Activated CD4-positive, alpha-beta T cell treated with anti-CD3 and anti-CD28 coated beads, Interleukin-2, amount 10 ng/mL, durations not matched to agents 7 days and 5 days (primary cell): ENCODE measurements at regions not wholly inside any gene's neighbourhood (a gene's known extent, or its start where the extent isn't known, plus 50 kb on each side); places are given as distances from the start of the nearest gene placed in this dataset.
"Not testable (repeated sequence)": the region's sequence is repeated elsewhere in the genome, so short reads cannot be mapped to it uniquely, and the experiment has no call there.

Experiments used
- CTCF ChIA-PET: fragments of 350-600 bp; sonication (Branson Sonifier 250); formaldehyde crosslinking; loops from one replicate; lab custom pipeline; 2021; ENCODE audit warnings: antibody characterized with exemption; lab: Charles Lee
- POLR2A ChIA-PET: fragments of 350-600 bp; sonication (Branson Sonifier 250); formaldehyde crosslinking; loops from one replicate; lab custom pipeline; 2021; ENCODE audit warnings: antibody characterized with exemption; lab: Charles Lee
- DNase-seq: peaks from one replicate; pipeline ENCODE4 v3.0.0-alpha.2; 2020
- H3K27ac Mint-ChIP-seq: one replicate; pipeline ENCODE4 v1.8.0; 2021; ENCODE audit warnings: mild to moderate bottlenecking, moderate library complexity, mixed read lengths
- H3K27me3 Mint-ChIP-seq: one replicate; pipeline ENCODE4 v1.8.0; 2021; ENCODE audit warnings: mixed read lengths
- H3K36me3 Mint-ChIP-seq: one replicate; pipeline ENCODE4 v1.8.0; 2021; ENCODE audit warnings: low read depth, mixed read lengths
- H3K4me1 Mint-ChIP-seq: one replicate; pipeline ENCODE4 v1.8.0; 2021; ENCODE audit warnings: mixed read lengths
- H3K4me3 Mint-ChIP-seq: one replicate; pipeline ENCODE4 v1.8.0; 2021; ENCODE audit warnings: mild to moderate bottlenecking, moderate library complexity, mixed read lengths
- H3K9me3 Mint-ChIP-seq: one replicate; pipeline ENCODE4 v1.8.0; 2021; ENCODE audit warnings: mixed read lengths

DNA sequence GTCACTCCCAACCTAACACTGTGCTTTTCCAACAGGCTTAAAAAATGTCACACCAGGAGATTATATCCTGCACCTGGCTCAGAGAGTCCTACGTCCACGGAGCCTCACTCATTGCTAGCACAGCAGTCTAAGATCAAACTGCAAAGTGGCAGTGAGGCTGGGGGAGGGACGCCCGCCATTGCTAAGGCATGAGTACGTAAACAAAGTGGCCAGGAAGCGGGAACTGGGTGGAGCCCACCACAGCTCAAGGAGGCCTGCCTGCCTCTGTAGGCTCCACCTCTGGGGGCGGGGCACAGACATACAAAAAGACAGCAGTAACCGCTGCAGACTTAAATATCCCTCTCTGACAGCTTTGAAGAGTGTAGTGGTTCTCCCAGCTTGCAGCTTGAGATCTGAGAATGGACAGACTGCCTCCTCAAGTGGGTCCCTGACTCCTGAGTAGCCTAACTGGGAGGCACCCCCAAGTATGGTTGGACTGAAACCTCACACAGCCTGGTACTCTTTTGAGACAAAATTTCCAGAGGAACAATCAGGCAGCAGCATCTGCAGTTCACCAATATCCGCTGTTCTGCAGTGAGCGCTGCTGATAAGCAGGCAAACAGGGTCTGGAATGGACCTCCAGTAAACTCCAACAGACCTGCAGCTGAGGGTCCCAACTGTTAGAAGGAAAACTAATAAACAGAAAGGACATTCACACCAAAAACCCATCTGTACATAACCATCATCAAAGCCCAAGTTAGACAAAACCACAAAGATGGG is 2986.4 kb upstream of the OR11H1 start:
- POLR2A ChIA-PET, H3K36me3 Mint-ChIP-seq, H3K9me3 Mint-ChIP-seq, CTCF ChIA-PET, H3K27ac Mint-ChIP-seq, H3K27me3 Mint-ChIP-seq, H3K4me1 Mint-ChIP-seq, DNase-seq, H3K4me3 Mint-ChIP-seq: not testable (repeated sequence)

DNA sequence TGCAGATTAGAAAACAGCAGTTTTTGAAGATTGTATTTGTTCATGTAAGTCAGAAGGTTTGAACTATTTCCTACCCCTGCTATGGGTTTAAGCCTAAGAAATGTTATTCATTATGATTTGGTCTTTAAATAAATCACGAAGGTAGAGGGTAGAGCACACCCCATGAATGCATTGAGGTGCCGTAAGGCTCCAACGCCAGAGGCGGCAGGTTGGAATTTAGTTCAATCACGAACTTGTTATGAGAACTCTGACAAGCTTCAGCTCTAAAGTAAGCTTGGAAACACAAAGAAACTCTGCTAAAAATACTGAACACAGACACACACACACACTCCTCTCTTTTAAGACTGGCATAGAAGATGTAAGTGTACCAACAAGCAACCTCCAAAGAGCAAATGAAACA is 2974.6 kb upstream of the OR11H1 start:
- H3K9me3 Mint-ChIP-seq, H3K4me3 Mint-ChIP-seq, H3K4me1 Mint-ChIP-seq, CTCF ChIA-PET, H3K27me3 Mint-ChIP-seq, POLR2A ChIA-PET, H3K36me3 Mint-ChIP-seq, DNase-seq, H3K27ac Mint-ChIP-seq: not testable (repeated sequence)

GRCh38 chr22:12554648-12555192 is 2973.3 kb upstream of the OR11H1 start:
- H3K4me3 Mint-ChIP-seq, H3K36me3 Mint-ChIP-seq: not testable (repeated sequence)

GRCh38 chr22:12571500-12571899 is 2956.5 kb upstream of the OR11H1 start:
- H3K27ac Mint-ChIP-seq, H3K27me3 Mint-ChIP-seq, H3K9me3 Mint-ChIP-seq, POLR2A ChIA-PET, DNase-seq, H3K36me3 Mint-ChIP-seq, CTCF ChIA-PET, H3K4me3 Mint-ChIP-seq, H3K4me1 Mint-ChIP-seq: not testable (repeated sequence)

More at GRCh38 chr22:12554648-12555192, 2973.3 kb upstream of the OR11H1 start:
- CTCF ChIA-PET, POLR2A ChIA-PET, H3K27ac Mint-ChIP-seq, H3K4me1 Mint-ChIP-seq, H3K27me3 Mint-ChIP-seq, H3K9me3 Mint-ChIP-seq, DNase-seq: not testable (repeated sequence)

DNA sequence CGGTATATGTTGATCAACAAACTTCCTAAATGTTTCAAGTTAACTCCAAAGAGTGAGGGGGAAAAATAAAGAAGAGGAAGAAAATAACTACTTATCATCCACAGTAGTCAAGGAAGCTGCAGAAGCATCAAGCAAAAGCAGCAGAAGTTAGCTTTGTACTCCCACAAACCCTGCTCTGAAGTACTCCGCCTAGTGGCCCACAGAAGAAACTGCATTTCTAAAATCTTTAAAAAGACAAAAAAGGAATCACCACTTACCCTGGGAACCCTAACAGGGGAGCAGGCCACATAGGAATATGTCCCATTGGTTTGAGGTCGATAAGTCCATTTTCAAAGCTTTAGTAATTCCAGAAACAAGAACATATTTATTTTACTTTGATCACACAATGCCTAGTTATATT is 2948.3 kb upstream of the OR11H1 start:
- POLR2A ChIA-PET, H3K4me1 Mint-ChIP-seq, CTCF ChIA-PET, H3K4me3 Mint-ChIP-seq, H3K36me3 Mint-ChIP-seq, DNase-seq, H3K27me3 Mint-ChIP-seq, H3K9me3 Mint-ChIP-seq, H3K27ac Mint-ChIP-seq: not testable (repeated sequence)

- H3K36me3 Mint-ChIP-seq, H3K27ac Mint-ChIP-seq, POLR2A ChIA-PET, H3K27me3 Mint-ChIP-seq, H3K4me3 Mint-ChIP-seq, H3K4me1 Mint-ChIP-seq, CTCF ChIA-PET, DNase-seq: not testable (repeated sequence)
- peaks cover 11% of the 10 kb centered on the region for H3K9me3 Mint-ChIP-seq
Observed at GRCh38 chr22:12584457-12584856, 2943.5 kb upstream of the OR11H1 start.

DNA sequence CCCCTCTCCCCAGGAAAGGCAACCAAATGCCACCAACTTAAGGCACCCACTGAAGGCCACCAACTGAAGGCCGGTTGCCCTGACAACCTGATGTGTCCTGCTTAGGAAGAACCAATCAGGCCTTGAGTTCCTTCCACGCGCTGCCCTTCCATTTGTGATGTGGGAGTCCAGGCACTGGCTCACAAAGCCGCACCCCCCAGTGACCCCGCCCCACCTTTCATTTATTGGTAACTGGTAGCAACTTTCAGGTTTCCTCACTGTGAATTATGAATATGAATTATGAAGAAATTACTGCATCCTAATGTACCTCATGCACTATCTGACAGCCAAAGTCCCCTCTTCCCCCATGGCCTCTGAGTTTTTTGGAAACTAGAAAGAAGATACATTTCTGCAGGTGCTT is 2943.1 kb upstream of the OR11H1 start:
- H3K4me3 Mint-ChIP-seq, H3K4me1 Mint-ChIP-seq, H3K27me3 Mint-ChIP-seq, H3K27ac Mint-ChIP-seq, DNase-seq, CTCF ChIA-PET, H3K36me3 Mint-ChIP-seq, POLR2A ChIA-PET: not testable (repeated sequence)
- H3K9me3 Mint-ChIP-seq: peaks cover 11% of the 10 kb centered on the region

GRCh38 chr22:12595724-12596123 is 2932.3 kb upstream of the OR11H1 start:
- DNase-seq, H3K36me3 Mint-ChIP-seq, H3K27me3 Mint-ChIP-seq, H3K4me1 Mint-ChIP-seq, H3K27ac Mint-ChIP-seq, H3K4me3 Mint-ChIP-seq, POLR2A ChIA-PET, CTCF ChIA-PET: not testable (repeated sequence)
- peaks cover 43% of the 10 kb centered on the region for H3K9me3 Mint-ChIP-seq

- H3K27me3 Mint-ChIP-seq, H3K27ac Mint-ChIP-seq, H3K4me3 Mint-ChIP-seq, POLR2A ChIA-PET, H3K36me3 Mint-ChIP-seq, H3K4me1 Mint-ChIP-seq, CTCF ChIA-PET, DNase-seq: not testable (repeated sequence)
- peaks cover 49% of the 10 kb centered on the region for H3K9me3 Mint-ChIP-seq
Observed at GRCh38 chr22:12597778-12598177, 2930.2 kb upstream of the OR11H1 start.

- H3K27me3 Mint-ChIP-seq, H3K4me3 Mint-ChIP-seq, H3K4me1 Mint-ChIP-seq, H3K36me3 Mint-ChIP-seq, CTCF ChIA-PET, DNase-seq, H3K27ac Mint-ChIP-seq, POLR2A ChIA-PET: not testable (repeated sequence)
- peaks cover 50% of the 10 kb centered on the region for H3K9me3 Mint-ChIP-seq
Observed at GRCh38 chr22:12601510-12601869, 2926.5 kb upstream of the OR11H1 start.

DNA sequence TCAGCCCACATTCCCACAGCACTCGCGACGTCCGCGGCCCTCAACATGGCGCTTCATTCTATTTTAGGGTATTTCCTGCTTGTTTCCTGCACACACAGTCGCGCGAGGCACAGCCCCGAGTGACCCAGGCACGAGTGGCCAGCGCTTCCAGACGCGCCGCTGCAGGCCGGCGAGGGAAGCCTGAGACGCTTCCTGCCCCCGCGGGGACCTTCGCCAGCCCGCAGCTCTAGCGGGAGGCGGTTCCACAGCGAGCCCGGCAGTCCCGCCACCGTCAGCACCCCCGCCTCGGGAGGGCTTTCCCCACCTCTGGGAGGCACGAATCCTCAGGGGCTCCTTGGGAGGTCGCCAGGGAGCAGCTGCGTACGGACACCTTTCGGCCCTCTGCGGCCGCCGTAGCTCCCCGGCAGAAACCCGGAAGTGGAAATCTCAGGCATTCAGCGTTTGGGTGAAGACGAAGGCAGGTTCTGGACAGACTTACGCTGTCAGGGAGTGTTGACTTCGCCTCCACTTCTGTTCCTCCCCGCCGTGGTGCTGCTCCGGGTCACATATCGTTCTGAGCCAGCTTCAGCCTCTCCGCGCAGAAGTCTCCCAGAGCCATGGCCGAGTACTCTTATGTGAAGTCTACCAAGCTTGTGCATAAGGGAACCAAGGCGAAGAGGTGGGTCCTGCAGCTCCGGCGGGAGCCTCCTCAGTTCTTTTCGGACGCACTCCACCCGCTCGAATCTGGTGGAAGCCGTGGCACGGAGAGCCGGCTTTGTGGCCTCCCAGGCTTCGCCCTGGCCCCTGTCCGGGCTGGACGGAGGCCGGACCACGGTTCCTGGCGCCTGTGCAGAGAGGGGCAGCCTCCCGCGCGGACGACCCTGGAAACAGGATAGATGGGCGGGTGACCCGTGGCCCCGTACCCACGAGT is 2925.9 kb upstream of the OR11H1 start:
- ChIA-PET POLR2A (no interaction called here), CTCF (no interaction called here)
- H3K36me3 Mint-ChIP-seq: no peaks in the 10 kb centered on the region
- H3K27me3 Mint-ChIP-seq: no peaks in the 10 kb centered on the region
- no peak overlapping the region for H3K4me3 Mint-ChIP-seq
- peaks cover 54% of the 10 kb centered on the region for H3K9me3 Mint-ChIP-seq
- H3K4me1 Mint-ChIP-seq: no peaks in the 10 kb centered on the region
- no peak for DNase-seq
- H3K27ac Mint-ChIP-seq: no peak overlapping the region

DNA sequence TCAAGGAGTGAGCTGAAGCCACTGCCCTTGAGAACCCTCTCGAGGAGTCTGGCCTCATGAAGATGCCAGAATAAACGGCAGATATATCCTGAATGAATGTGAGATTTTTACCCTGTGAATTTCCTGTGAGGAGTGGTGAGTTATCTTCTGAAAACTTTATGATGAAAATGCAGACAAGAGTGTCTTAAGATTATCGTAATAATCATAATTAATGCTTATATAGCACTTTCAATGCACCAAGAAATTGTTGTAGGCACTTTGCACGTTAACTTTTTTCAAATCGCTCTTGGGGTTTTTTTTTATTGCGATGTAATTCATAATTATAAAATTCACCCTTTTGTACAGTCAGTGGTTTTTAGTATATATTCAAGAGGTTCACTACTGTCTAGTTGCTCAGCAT is 2924.6 kb upstream of the OR11H1 start:
- H3K4me1 Mint-ChIP-seq, CTCF ChIA-PET, H3K27me3 Mint-ChIP-seq, H3K36me3 Mint-ChIP-seq, POLR2A ChIA-PET, DNase-seq, H3K4me3 Mint-ChIP-seq, H3K27ac Mint-ChIP-seq: not testable (repeated sequence)
- H3K9me3 Mint-ChIP-seq: peaks cover 54% of the 10 kb centered on the region

- H3K36me3 Mint-ChIP-seq, H3K27ac Mint-ChIP-seq, POLR2A ChIA-PET, CTCF ChIA-PET, H3K4me3 Mint-ChIP-seq, H3K4me1 Mint-ChIP-seq, DNase-seq, H3K27me3 Mint-ChIP-seq: not testable (repeated sequence)
- peaks cover 51% of the 10 kb centered on the region for H3K9me3 Mint-ChIP-seq
Observed at GRCh38 chr22:12603833-12604232, 2924.2 kb upstream of the OR11H1 start.
